IPS-18a (cell line): ENCODE measurements at regions not wholly inside any gene's neighbourhood (a gene's known extent, or its start where the extent isn't known, plus 50 kb on each side); places are given as distances from the start of the nearest gene placed in this dataset.
"Not testable (repeated sequence)": the region's sequence is repeated elsewhere in the genome, so short reads cannot be mapped to it uniquely, and the experiment has no call there.

Source experiments
- H3K27ac ChIP-seq: one replicate; pipeline ENCODE4 v1.5.1; 2013; ENCODE audit warnings: low read length
- H3K27me3 ChIP-seq: one replicate; pipeline ENCODE4 v1.6.1; 2013; ENCODE audit warnings: mild to moderate bottlenecking, low read length; ENCODE audit not compliant: control insufficient read depth, insufficient read depth
- H3K36me3 ChIP-seq: one replicate; pipeline ENCODE4 v1.6.1; 2013; ENCODE audit warnings: low read depth, low read length; ENCODE audit not compliant: control insufficient read depth
- H3K4me1 ChIP-seq: one replicate; pipeline ENCODE4 v1.6.1; 2013; ENCODE audit warnings: low read depth, low read length; ENCODE audit not compliant: control insufficient read depth
- H3K4me3 ChIP-seq: one replicate; pipeline ENCODE4 v1.5.1; 2013; ENCODE audit warnings: low read length
- H3K9ac ChIP-seq: one replicate; pipeline ENCODE4 v1.6.1; 2013; ENCODE audit warnings: mild to moderate bottlenecking, low read length, moderate library complexity
- H3K9me3 ChIP-seq: one replicate; pipeline ENCODE4 v1.6.1; 2013; ENCODE audit warnings: low read depth, low read length; ENCODE audit not compliant: control insufficient read depth

DNA sequence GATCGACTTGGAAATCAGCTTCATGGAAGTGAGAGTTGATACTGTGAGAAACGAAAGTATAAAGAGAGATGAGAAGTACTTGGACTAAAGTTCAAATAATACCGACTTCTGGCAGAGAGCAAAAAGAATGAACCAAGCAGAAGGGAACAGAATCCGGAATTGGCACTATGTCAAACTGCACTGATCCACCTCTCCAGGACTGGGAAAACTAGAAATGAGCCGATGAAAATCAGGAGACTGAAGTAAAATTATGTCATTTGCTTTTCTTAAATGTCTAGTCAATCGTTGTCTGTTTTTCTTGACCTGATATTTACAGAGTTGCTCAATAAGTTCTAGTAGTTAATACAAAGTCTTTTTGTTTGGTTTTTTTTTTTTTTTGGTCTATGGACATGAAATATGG is 163.0 kb upstream of the FOXG1 start:
- no peak overlapping the region for H3K27ac ChIP-seq
- no peaks in the 10 kb centered on the region for H3K4me1 ChIP-seq
- H3K27me3 ChIP-seq: no peaks in the 10 kb centered on the region
- no peak overlapping the region for H3K4me3 ChIP-seq
- H3K36me3 ChIP-seq: no peaks in the 10 kb centered on the region
- H3K9ac ChIP-seq: no peak overlapping the region
- H3K9me3 ChIP-seq: no peaks in the 10 kb centered on the region

DNA sequence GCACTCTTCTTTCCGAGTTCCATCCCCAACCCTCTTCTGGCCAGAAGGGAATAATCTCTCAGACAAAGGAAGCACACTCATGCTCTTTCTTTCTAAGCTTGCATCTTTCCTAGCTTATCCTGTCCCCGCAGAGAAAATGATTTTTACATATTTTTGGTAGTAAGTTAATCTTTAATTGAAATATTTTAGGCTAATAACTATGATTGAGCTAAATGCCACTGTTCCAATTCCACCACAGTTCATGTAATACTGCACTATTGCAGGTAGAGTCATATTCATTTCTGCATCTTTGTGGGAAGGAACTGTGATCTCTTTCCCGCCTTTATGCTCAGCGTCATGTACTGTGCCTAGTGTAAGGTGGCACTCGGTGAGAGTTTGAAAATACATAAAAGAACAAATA is 158.9 kb upstream of the FOXG1 start:
- H3K27ac ChIP-seq: no peak overlapping the region
- H3K9ac ChIP-seq: no peak overlapping the region
- H3K9me3 ChIP-seq: no peaks in the 10 kb centered on the region
- no peaks in the 10 kb centered on the region for H3K4me1 ChIP-seq
- H3K27me3 ChIP-seq: no peaks in the 10 kb centered on the region
- H3K4me3 ChIP-seq: no peak overlapping the region
- no peaks in the 10 kb centered on the region for H3K36me3 ChIP-seq

DNA sequence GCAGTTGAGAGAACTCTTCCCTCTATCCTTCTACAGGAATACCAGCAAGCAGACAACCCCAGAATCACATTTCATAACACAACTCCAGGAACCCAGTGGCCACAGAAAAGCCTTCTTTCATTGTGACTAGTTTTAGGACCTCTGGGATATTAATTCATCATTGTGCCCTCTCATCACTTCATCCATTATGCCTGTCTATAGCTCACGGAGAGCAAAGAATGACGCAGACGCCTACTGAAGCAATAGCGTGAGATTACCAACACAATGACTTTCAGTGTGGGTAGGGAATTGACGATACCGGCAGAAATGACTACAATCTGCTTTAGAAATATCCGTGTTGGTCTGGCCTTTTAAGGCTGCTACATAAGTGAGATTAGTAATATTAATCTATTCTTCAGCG is 158.1 kb upstream of the FOXG1 start:
- H3K4me3 ChIP-seq: no peak overlapping the region
- no peaks in the 10 kb centered on the region for H3K27me3 ChIP-seq
- no peaks in the 10 kb centered on the region for H3K4me1 ChIP-seq
- no peaks in the 10 kb centered on the region for H3K36me3 ChIP-seq
- H3K9ac ChIP-seq: no peak overlapping the region
- no peak overlapping the region for H3K27ac ChIP-seq
- no peaks in the 10 kb centered on the region for H3K9me3 ChIP-seq

DNA sequence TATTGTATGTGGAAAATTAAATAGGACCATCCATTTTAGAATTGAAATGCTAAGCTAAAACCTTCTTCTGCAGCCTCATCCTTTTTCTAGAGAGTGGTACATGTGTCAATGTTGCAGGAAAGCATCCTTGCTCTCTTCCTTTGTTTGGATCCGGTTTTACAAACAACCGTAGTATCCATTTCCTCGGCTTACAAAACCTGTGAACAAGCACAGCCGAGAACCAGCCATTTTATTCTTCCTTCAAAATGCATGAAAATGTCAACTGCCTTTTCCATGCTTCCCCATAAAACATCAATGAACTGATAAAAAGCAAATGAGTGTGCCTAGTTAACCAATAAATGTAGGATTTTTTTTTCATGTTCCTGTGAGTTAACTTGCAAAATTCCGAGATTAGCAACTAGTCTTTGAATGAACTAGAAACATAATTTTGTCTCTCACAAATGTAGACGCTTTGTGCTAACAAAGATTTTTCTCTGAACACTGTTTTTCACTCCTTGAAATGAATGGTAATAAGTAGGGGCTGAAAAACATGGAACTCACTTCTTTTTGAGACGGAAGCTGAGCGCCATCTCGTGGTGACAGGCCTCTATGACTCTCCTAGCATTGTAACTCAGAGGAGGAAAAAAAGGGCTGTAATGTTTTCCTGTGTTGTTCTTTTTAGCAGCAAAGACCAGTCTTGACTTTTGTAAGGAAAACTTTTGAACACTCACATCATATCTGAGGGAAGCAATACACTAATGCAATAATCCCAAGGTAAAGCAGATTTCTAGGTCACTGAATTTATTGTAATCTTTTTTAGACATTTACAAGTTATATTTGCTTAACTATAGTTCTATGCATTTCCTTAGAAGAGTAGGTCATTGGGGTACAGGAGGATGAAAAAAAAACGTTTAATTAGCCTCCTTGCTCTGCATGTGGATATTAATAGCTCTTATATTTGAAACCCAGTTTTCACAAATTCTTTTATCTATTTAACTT is 157.4 kb upstream of the FOXG1 start:
- H3K27me3 ChIP-seq: no peaks in the 10 kb centered on the region
- no peak overlapping the region for H3K9ac ChIP-seq
- no peak overlapping the region for H3K4me3 ChIP-seq
- no peak overlapping the region for H3K27ac ChIP-seq
- H3K9me3 ChIP-seq: no peaks in the 10 kb centered on the region
- H3K36me3 ChIP-seq: no peaks in the 10 kb centered on the region
- no peaks in the 10 kb centered on the region for H3K4me1 ChIP-seq

DNA sequence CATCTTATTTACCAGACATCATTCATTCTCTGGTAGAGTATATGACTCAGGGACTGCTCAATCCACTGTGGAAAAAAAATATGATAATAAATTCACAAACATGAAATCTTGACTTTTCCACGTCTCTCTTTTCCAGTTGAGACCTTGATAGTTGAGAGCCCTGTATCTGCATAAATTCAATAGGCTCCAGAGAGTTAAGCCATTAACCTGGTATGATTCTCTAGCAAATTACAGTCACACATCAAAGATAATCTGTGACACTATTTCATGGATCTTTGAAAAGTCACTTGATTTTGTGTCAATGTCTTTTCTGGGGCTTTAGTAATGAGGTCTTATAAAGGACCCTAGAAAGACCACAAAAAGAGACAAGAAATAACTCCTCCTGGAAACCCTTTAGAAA is 154.2 kb upstream of the FOXG1 start:
- Histone ChIP-seq H3K27ac (no peak overlapping the region), H3K9me3 (no peaks in the 10 kb centered on the region), H3K27me3 (no peaks in the 10 kb centered on the region), H3K9ac (no peak overlapping the region), H3K4me1 (no peaks in the 10 kb centered on the region), H3K36me3 (no peaks in the 10 kb centered on the region), H3K4me3 (no peak overlapping the region)

DNA sequence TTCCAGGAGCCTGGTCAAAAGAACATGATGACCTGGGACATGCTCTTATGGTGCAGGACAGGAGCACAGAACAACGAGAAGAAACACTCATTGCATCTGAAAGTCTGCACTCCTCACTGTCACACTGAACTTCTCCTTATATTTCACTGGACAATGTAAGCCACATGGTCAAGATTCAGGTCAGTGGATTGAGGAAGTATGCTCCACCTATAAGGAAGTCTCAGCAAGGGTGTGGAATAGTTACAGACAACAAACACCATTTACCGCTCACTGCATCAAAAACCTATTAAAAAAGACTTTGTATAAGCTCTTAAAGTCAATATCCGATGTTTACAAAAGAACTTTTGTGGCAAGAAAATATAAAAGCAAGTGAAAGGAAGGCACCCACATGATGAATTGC is 153.1 kb upstream of the FOXG1 start:
- Histone ChIP-seq H3K9me3 (no peaks in the 10 kb centered on the region), H3K27ac (no peak overlapping the region), H3K27me3 (no peaks in the 10 kb centered on the region), H3K4me3 (no peak overlapping the region), H3K9ac (no peak overlapping the region), H3K4me1 (no peaks in the 10 kb centered on the region), H3K36me3 (no peaks in the 10 kb centered on the region)

DNA sequence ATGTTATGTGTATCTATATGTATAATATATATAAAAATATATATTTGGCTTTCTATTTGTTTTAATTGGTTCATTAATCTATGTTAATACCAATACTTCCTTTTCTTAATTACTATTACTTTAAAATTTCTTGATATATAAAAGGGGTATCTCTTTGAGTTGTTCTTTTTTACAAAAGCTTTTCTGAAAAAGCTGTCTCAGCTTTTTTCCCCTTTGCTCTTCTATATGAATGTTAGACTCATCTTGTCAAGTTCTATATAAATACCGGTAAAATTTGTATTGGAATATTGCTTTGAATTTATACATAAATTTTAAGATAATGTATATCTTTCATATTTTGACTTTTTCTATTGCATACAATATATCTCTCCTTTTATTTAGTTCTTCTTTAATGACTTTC is 139.8 kb upstream of the FOXG1 start:
- peaks cover 5% of the 10 kb centered on the region for H3K9me3 ChIP-seq
- no peaks in the 10 kb centered on the region for H3K27me3 ChIP-seq
- H3K4me1 ChIP-seq: no peaks in the 10 kb centered on the region
- H3K27ac ChIP-seq: no peak overlapping the region
- H3K4me3 ChIP-seq: no peak overlapping the region
- H3K9ac ChIP-seq: no peak overlapping the region
- H3K36me3 ChIP-seq: no peaks in the 10 kb centered on the region

DNA sequence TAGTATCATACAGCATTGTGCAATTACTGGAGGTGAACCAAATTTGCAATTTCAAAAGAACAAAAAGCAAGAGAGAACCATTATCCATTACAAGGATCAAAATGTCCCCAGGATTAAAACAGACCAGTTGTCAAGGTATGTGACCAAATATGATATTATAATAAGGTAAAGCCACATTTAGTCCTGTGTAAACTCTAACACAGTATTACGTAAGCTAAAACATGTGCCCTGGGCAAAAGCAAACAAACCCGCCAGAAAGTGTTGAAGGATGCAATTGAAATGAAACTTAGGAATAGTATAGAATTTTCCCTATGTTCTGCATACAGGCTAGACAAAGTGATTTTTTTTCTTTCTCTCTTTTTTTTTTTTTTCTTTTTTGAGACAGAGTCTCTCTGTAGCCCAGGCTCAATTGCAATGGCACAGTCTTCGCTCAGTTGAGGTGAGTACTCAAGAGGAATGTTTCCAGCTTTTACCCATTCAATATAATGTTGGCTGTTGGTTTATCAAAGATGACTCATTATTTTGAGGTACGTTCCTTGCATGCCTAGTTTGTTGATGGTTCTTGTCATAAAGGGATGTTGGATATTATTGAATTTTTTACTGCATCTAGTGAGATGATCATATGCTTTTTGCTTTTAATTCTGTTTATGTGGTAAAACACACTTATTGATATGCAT is 137.1 kb upstream of the FOXG1 start:
- Histone ChIP-seq H3K27ac (no peak overlapping the region), H3K9ac (no peak overlapping the region), H3K9me3 (peaks cover 6% of the 10 kb centered on the region), H3K27me3 (no peaks in the 10 kb centered on the region), H3K36me3 (no peaks in the 10 kb centered on the region), H3K4me1 (no peaks in the 10 kb centered on the region), H3K4me3 (no peak overlapping the region)

DNA sequence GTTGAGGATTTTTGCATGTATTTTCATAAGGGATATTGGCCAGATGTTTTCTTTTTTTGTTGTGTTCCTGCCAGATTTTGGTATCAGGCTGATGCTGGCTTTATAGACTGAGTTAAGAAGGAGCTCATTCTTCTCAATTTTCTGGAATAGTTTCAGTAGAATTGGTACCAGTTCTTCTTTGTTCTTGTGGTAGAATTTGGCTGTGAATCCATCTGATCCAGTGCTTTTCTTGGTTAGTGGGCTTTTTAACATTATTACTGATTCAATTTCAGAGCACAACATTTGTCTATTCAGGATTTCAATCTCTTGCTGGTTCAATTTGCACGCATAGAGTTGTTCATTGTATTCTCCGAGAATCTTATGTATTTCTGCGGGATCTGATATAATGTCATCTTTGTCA is 136.5 kb upstream of the FOXG1 start:
- Histone ChIP-seq H3K27me3 (no peaks in the 10 kb centered on the region), H3K4me1 (no peaks in the 10 kb centered on the region), H3K9me3 (peaks cover 6% of the 10 kb centered on the region), H3K9ac (no peak overlapping the region), H3K36me3 (no peaks in the 10 kb centered on the region), H3K4me3 (no peak overlapping the region), H3K27ac (no peak overlapping the region)

DNA sequence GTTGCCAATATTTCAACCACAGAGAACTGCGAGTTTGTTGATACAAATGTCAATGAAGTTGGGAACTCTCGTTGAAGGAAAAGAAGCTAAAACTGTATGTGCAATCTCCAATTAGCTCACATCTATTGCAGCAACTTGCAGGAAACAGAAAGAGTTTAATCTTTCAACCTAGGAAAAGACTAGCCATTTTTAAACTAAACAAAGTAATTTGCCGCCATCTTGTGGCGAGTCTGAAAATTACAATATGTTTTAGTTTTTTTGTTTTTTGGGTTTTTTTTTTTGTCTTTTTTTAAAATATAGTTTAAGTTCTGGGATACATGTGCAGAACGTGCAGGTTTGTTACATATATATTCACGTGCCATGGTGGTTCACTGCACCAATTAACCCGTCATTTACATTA is 131.2 kb upstream of the FOXG1 start:
- Histone ChIP-seq H3K27me3 (no peaks in the 10 kb centered on the region), H3K4me3 (no peak overlapping the region), H3K36me3 (no peaks in the 10 kb centered on the region), H3K4me1 (no peaks in the 10 kb centered on the region), H3K9ac (no peak overlapping the region), H3K27ac (no peak overlapping the region), H3K9me3 (peaks cover 6% of the 10 kb centered on the region)

DNA sequence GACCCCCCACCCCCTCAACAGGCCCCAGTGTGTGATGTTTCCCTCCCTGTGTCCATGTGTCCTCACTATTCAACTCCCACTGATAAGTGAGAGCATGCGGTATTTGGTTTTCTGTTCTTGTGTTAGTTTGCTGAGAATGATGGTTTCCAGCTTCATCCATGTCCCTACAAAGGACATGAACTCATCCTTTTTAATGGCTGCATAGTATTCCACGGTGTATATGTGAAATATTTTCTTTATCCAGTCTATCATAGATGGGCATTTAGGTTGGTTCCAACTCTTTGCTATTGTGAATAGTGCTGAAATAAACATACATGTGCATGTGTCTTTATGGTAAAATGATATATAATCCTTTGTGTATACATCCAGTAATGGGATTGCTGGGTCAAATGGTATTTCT is 130.8 kb upstream of the FOXG1 start:
- H3K27me3 ChIP-seq, H3K9me3 ChIP-seq, H3K4me1 ChIP-seq, H3K9ac ChIP-seq, H3K36me3 ChIP-seq, H3K27ac ChIP-seq, H3K4me3 ChIP-seq: not testable (repeated sequence)

DNA sequence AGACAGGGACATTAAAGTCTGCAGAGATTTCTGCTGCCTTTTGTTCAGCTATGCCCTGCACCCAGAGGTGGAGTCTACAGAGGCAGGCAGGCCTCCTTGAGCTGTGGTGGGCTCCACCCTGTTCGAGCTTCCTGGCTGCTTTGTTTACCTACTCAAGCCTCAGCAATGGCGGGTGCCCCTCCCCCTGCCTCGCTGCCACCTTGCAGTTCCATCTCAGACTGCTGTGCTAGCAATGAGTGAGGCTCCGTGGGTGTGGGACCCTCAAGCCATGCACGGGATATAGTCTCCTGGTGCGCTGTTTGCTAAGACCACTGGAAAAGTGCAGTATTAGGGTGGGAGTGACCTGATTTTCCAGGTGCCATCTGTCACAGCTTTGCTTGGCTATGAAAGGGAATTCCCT is 125.4 kb upstream of the FOXG1 start:
- not testable (repeated sequence) for H3K4me3 ChIP-seq, H3K9me3 ChIP-seq, H3K27ac ChIP-seq, H3K36me3 ChIP-seq, H3K4me1 ChIP-seq, H3K27me3 ChIP-seq, H3K9ac ChIP-seq
